ENCODE measurements at regions not wholly inside any gene's neighbourhood (a gene's known extent, or its start where the extent isn't known, plus 50 kb on each side); places are given as distances from the start of the nearest gene placed in this dataset.

- no peak overlapping the region for H2AFZ ChIP-seq (ENCODE audit: low read length, unreplicated experiment)
- H3K36me3 ChIP-seq (ENCODE audit: insufficient read depth, low read length): no peaks in the 10 kb centered on the region
- peaks cover 4% of the 10 kb centered on the region for H3K4me1 ChIP-seq (ENCODE audit: control insufficient read depth, insufficient read depth, low read length, unreplicated experiment)
- no peak overlapping the region for H3K27ac ChIP-seq (ENCODE audit: low read depth, low read length)
- H3K79me2 ChIP-seq (ENCODE audit: control insufficient read depth, insufficient read depth, low read length, unreplicated experiment): no peaks in the 10 kb centered on the region
- H3K27me3 ChIP-seq (ENCODE audit: insufficient read depth, low read length): peaks cover 53% of the 10 kb centered on the region
- no peak overlapping the region for H3K4me3 ChIP-seq (ENCODE audit: low read depth, low read length)
These were observed 73.6 kb upstream of the BDNF start for GRCh38 chr11:27773884-27774283.

GRCh38 chr11:27771516-27771915 is 71.3 kb upstream of the BDNF start:
- Histone ChIP-seq H2AFZ (ENCODE audit: low read length, unreplicated experiment) (no peak overlapping the region), H3K27me3 (ENCODE audit: insufficient read depth, low read length) (peaks cover 63% of the 10 kb centered on the region), H3K27ac (ENCODE audit: low read depth, low read length) (no peak overlapping the region), H3K36me3 (ENCODE audit: insufficient read depth, low read length) (no peaks in the 10 kb centered on the region), H3K4me3 (ENCODE audit: low read depth, low read length) (no peak overlapping the region), H3K79me2 (ENCODE audit: control insufficient read depth, insufficient read depth, low read length, unreplicated experiment) (no peaks in the 10 kb centered on the region), H3K4me1 (ENCODE audit: control insufficient read depth, insufficient read depth, low read length, unreplicated experiment) (no peaks in the 10 kb centered on the region)

- no peak overlapping the region for H3K27ac ChIP-seq (ENCODE audit: low read depth, low read length)
- no peak overlapping the region for H3K4me3 ChIP-seq (ENCODE audit: low read depth, low read length)
- no peak overlapping the region for H2AFZ ChIP-seq (ENCODE audit: low read length, unreplicated experiment)
- H3K36me3 ChIP-seq (ENCODE audit: insufficient read depth, low read length): no peaks in the 10 kb centered on the region
- no peaks in the 10 kb centered on the region for H3K79me2 ChIP-seq (ENCODE audit: control insufficient read depth, insufficient read depth, low read length, unreplicated experiment)
- peaks cover 72% of the 10 kb centered on the region for H3K27me3 ChIP-seq (ENCODE audit: insufficient read depth, low read length)
- no peaks in the 10 kb centered on the region for H3K4me1 ChIP-seq (ENCODE audit: control insufficient read depth, insufficient read depth, low read length, unreplicated experiment)
These were observed 70.3 kb upstream of the BDNF start for GRCh38 chr11:27770576-27770975.

GRCh38 chr11:27763736-27764135 is 63.5 kb upstream of the BDNF start:
- Histone ChIP-seq H2AFZ (ENCODE audit: low read length, unreplicated experiment) (no peak overlapping the region), H3K4me3 (ENCODE audit: low read depth, low read length) (no peak overlapping the region), H3K27ac (ENCODE audit: low read depth, low read length) (no peak overlapping the region), H3K36me3 (ENCODE audit: insufficient read depth, low read length) (no peaks in the 10 kb centered on the region), H3K27me3 (ENCODE audit: insufficient read depth, low read length) (peaks cover 64% of the 10 kb centered on the region), H3K4me1 (ENCODE audit: control insufficient read depth, insufficient read depth, low read length, unreplicated experiment) (no peaks in the 10 kb centered on the region), H3K79me2 (ENCODE audit: control insufficient read depth, insufficient read depth, low read length, unreplicated experiment) (no peaks in the 10 kb centered on the region)

GRCh38 chr11:27761356-27761755 is 61.1 kb upstream of the BDNF start:
- Histone ChIP-seq H2AFZ (ENCODE audit: low read length, unreplicated experiment) (no peak overlapping the region), H3K79me2 (ENCODE audit: control insufficient read depth, insufficient read depth, low read length, unreplicated experiment) (no peaks in the 10 kb centered on the region), H3K4me1 (ENCODE audit: control insufficient read depth, insufficient read depth, low read length, unreplicated experiment) (no peaks in the 10 kb centered on the region), H3K27me3 (ENCODE audit: insufficient read depth, low read length) (peaks cover 54% of the 10 kb centered on the region), H3K4me3 (ENCODE audit: low read depth, low read length) (no peak overlapping the region), H3K36me3 (ENCODE audit: insufficient read depth, low read length) (no peaks in the 10 kb centered on the region), H3K27ac (ENCODE audit: low read depth, low read length) (no peak overlapping the region)

- Histone ChIP-seq H3K4me1 (ENCODE audit: control insufficient read depth, insufficient read depth, low read length, unreplicated experiment) (no peaks in the 10 kb centered on the region), H3K27ac (ENCODE audit: low read depth, low read length) (no peak overlapping the region), H2AFZ (ENCODE audit: low read length, unreplicated experiment) (no peak overlapping the region), H3K79me2 (ENCODE audit: control insufficient read depth, insufficient read depth, low read length, unreplicated experiment) (no peaks in the 10 kb centered on the region), H3K27me3 (ENCODE audit: insufficient read depth, low read length) (peaks cover 21% of the 10 kb centered on the region), H3K36me3 (ENCODE audit: insufficient read depth, low read length) (no peaks in the 10 kb centered on the region), H3K4me3 (ENCODE audit: low read depth, low read length) (no peak overlapping the region)
These were observed 57.7 kb upstream of the BDNF start for GRCh38 chr11:27757953-27758352.

GRCh38 chr11:27754035-27755017 is 54.1 kb upstream of the BDNF start:
- H3K36me3 ChIP-seq (ENCODE audit: insufficient read depth, low read length): no peaks in the 10 kb centered on the region
- H3K4me1 ChIP-seq (ENCODE audit: control insufficient read depth, insufficient read depth, low read length, unreplicated experiment): no peaks in the 10 kb centered on the region
- H3K4me3 ChIP-seq (ENCODE audit: low read depth, low read length): no peak overlapping the region
- H3K27ac ChIP-seq (ENCODE audit: low read depth, low read length): no peak overlapping the region
- H3K79me2 ChIP-seq (ENCODE audit: control insufficient read depth, insufficient read depth, low read length, unreplicated experiment): no peaks in the 10 kb centered on the region
- H2AFZ ChIP-seq (ENCODE audit: low read length, unreplicated experiment): no peak overlapping the region
- peaks cover 30% of the 10 kb centered on the region for H3K27me3 ChIP-seq (ENCODE audit: insufficient read depth, low read length)

Measured in ACC112 (cell line).